ENCODE measurements at regions not wholly inside any gene's neighbourhood (a gene's known extent, or its start where the extent isn't known, plus 50 kb on each side); places are given as distances from the start of the nearest gene placed in this dataset.
"Not testable (repeated sequence)": the region's sequence is repeated elsewhere in the genome, so short reads cannot be mapped to it uniquely, and the experiment has no call there.

DNA sequence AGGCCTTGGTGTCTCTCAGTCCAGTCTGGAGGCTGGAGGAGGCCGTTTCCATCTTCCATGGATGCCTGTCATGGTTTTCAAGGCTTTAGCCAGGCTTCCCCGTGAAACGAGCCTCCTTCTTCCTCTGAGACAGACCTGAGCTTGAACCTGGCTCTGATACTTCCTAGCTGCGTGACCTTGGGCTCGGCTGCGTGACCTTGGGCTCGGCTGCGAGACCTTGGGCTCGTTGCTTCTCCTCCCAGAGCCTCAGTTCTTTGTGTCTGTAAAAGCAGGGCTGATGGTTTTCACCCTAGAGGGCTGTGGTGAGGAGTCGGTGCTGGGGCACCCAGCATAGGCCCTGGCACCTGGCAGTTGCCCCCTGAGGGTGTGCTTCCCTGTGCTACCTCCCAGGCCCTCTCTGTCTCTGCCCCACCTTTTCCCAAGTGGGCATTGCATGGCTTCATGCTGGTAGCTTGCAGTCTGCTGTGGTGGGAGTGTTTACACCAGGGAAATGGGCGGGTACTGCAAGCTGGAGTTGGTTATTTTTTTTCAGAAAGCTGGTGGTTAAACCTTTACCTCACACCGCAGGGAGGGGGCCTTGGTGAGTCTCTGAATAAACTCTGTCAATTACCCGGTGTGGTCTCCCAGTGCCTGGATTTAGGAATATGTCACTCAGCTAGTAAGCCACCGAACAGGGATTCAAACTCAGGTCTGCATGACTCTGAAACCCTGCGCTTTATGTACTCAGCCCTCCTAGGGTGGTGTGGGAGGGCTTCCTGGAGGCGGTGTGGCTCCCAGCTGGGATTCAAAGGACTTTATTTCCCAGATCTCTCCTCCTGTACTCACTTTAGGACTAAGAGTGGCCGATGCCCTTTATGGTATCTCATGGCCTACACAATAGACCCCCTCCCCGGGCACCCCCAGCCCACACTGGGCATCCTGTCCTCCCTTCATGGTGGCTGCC is 129.0 kb upstream of the CIBAR2 start:
- peaks cover 2% of the 10 kb centered on the region for H3K4me1 Mint-ChIP-seq (ENCODE audit: low read depth)
- no peak overlapping the region for H3K27ac Mint-ChIP-seq
- H3K9me3 Mint-ChIP-seq (ENCODE audit: low read depth), result no peaks in the 10 kb centered on the region
- no peak for DNase-seq (ENCODE audit: low spot score, unreplicated experiment)
- no peak overlapping the region for H3K4me3 Mint-ChIP-seq (ENCODE audit: low read depth)
- H3K36me3 Mint-ChIP-seq (ENCODE audit: insufficient read depth), result no peaks in the 10 kb centered on the region
- TF ChIP-seq, protein P1, sequence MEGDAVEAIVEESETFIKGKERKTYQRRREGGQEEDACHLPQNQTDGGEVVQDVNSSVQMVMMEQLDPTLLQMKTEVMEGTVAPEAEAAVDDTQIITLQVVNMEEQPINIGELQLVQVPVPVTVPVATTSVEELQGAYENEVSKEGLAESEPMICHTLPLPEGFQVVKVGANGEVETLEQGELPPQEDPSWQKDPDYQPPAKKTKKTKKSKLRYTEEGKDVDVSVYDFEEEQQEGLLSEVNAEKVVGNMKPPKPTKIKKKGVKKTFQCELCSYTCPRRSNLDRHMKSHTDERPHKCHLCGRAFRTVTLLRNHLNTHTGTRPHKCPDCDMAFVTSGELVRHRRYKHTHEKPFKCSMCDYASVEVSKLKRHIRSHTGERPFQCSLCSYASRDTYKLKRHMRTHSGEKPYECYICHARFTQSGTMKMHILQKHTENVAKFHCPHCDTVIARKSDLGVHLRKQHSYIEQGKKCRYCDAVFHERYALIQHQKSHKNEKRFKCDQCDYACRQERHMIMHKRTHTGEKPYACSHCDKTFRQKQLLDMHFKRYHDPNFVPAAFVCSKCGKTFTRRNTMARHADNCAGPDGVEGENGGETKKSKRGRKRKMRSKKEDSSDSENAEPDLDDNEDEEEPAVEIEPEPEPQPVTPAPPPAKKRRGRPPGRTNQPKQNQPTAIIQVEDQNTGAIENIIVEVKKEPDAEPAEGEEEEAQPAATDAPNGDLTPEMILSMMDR (IDR thresholded peaks at IDR 0.05; ENCODE audit: unreplicated experiment), result no peak
- peaks cover 12% of the 10 kb centered on the region for H3K27me3 Mint-ChIP-seq

DNA sequence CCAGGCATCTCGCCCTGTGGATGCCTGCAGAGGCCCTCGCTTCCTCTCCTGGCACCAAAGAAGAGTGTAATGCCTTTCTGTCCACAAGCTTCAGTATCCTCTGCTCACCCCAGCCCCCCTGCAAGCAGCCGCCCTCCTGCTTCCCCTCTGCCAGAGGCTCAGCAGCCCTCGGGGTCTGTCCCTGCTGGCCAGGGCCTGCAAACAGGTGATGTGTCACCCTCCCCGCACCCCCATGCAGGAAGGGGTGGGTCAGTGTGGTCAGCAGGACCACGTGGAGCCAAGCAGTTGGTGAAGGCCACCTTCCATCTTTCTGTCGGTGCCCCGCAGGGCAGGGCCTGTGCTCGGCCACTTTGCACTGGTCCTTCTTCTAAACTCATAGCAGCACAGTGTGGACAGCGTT is 129.9 kb upstream of the CIBAR2 start:
- Mint-ChIP-seq H3K27ac (no peak overlapping the region), H3K4me1 (ENCODE audit: low read depth) (peaks cover 5% of the 10 kb centered on the region), H3K36me3 (ENCODE audit: insufficient read depth) (no peaks in the 10 kb centered on the region), H3K27me3 (peaks cover 6% of the 10 kb centered on the region), H3K4me3 (ENCODE audit: low read depth) (no peak overlapping the region), H3K9me3 (ENCODE audit: low read depth) (no peaks in the 10 kb centered on the region)
- TF ChIP-seq, protein P1 (IDR thresholded peaks at IDR 0.05; ENCODE audit: unreplicated experiment), result no peak
- DNase-seq (ENCODE audit: low spot score, unreplicated experiment), result no peak

DNA sequence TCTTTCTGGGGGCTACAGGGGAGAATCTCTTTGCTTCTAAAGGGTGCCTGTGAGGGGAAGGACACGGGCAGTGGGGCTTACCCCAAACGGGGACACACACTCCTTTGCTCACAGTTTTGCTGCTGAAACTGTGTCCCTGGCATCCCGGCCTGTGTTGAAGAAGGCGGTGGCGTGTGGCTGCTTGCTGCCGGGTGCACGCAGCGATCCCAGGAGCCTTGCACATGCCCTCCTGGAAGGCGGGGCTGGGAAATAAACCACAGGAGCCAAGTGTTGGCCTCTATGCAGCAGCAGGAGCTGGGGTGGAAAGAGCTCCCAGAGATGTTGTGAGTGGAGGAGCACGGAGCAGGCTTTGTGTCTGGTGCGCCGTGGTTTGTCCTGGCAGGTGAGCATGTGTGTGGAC is 131.0 kb upstream of the CIBAR2 start:
- DNase-seq (ENCODE audit: low spot score, unreplicated experiment), result no peak
- H3K36me3 Mint-ChIP-seq (ENCODE audit: insufficient read depth), result no peaks in the 10 kb centered on the region
- TF ChIP-seq, protein P1 (IDR thresholded peaks at IDR 0.05; ENCODE audit: unreplicated experiment), result no peak
- H3K4me3 Mint-ChIP-seq (ENCODE audit: low read depth), result no peak overlapping the region
- no peak overlapping the region for H3K27ac Mint-ChIP-seq
- peaks cover 5% of the 10 kb centered on the region for H3K27me3 Mint-ChIP-seq
- no peaks in the 10 kb centered on the region for H3K9me3 Mint-ChIP-seq (ENCODE audit: low read depth)
- peaks cover 7% of the 10 kb centered on the region for H3K4me1 Mint-ChIP-seq (ENCODE audit: low read depth)

DNA sequence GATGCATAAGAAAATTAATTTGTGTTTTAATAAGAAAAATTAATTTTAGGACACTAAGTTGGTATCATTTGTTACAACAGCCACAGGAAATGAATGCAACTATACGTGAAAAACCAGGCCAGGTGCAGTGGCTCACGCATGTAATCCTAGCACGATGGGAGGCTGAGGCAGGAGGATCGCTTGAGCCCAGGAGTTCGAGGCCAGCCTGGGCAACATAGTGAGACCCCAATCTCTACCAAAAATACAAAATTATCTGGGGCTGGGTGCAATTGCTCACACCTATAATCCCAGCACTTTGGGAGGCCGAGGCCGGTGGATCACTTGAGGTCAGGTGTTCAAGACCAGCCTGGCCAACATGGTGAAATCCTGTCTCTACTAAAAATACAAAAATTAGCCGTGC is 132.2 kb upstream of the CIBAR2 start:
- not testable (repeated sequence) for H3K27ac Mint-ChIP-seq; H3K27me3 Mint-ChIP-seq; DNase-seq (ENCODE audit: low spot score, unreplicated experiment); H3K36me3 Mint-ChIP-seq (ENCODE audit: insufficient read depth); H3K4me1 Mint-ChIP-seq (ENCODE audit: low read depth); H3K4me3 Mint-ChIP-seq (ENCODE audit: low read depth); H3K9me3 Mint-ChIP-seq (ENCODE audit: low read depth)

DNA sequence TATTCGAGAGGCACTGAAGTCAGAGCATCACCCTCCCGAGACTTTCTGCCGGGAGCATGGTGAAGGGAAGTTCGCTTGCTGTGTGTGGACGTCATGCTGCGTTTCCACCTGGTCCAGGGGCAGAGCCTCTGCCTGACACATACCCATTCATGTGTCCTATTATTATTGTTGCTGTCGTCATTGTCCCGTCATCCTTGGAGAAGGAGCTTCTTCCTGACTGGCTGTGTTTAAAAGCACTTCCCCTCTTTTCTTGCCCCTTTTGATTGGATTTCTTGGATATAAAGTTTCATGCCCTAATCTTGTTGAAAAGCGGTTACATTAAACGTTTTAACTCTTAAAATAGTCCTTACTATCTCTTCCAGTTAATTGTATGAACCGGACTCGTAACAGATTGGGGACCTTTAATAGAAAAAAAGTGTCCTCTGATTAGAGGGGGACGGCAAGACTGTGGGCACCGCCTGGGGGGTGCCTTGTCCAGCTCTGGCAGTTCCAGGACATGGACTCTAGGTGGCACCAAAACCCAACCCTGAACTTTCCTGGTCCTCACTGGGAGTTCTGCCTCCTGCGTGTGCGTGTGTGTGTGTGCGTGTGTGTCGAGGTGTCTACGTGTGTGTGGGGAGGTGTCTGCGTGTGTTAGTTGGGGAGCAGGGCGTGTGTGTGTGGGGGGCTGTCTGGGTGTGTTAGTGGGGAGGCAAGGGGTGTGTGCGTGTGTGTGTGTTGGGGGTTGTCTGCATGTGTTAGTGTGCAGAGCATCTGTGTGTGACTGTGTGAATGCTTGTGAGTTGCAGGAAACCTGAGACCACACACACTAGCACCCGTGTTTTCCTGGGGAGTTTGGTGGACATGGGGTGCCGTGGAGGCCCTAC is 133.3 kb upstream of the CIBAR2 start:
- no peak overlapping the region for H3K4me3 Mint-ChIP-seq (ENCODE audit: low read depth)
- H3K27ac Mint-ChIP-seq, result peak overlapping the region; percentile 47
- no peaks in the 10 kb centered on the region for H3K9me3 Mint-ChIP-seq (ENCODE audit: low read depth)
- DNase-seq (ENCODE audit: low spot score, unreplicated experiment), result peak; percentile 53
- peaks cover 8% of the 10 kb centered on the region for H3K4me1 Mint-ChIP-seq (ENCODE audit: low read depth)
- TF ChIP-seq, protein P1 (IDR thresholded peaks at IDR 0.05; ENCODE audit: unreplicated experiment), result peak; percentile 78
- peaks cover 5% of the 10 kb centered on the region for H3K27me3 Mint-ChIP-seq
- no peaks in the 10 kb centered on the region for H3K36me3 Mint-ChIP-seq (ENCODE audit: insufficient read depth)
